HFFc6 (cell line): ENCODE measurements at regions not wholly inside any gene's neighbourhood (a gene's known extent, or its start where the extent isn't known, plus 50 kb on each side); places are given as distances from the start of the nearest gene placed in this dataset.
"Not testable (repeated sequence)": the region's sequence is repeated elsewhere in the genome, so short reads cannot be mapped to it uniquely, and the experiment has no call there.

Experiments used
- DNase-seq: peaks from one replicate; pipeline ENCODE4 v3.0.0-alpha.2; 2018
- H3K27ac Mint-ChIP-seq: 2 replicates; pipeline ENCODE4 v1.8.0; 2020; ENCODE audit warnings: mild to moderate bottlenecking, mixed read lengths
- H3K27me3 Mint-ChIP-seq: 2 replicates; pipeline ENCODE4 v1.8.0; 2021; ENCODE audit warnings: mild to moderate bottlenecking, moderate library complexity, mixed read lengths; ENCODE audit not compliant: insufficient read depth
- H3K36me3 Mint-ChIP-seq: 2 replicates; pipeline ENCODE4 v1.8.0; 2021; ENCODE audit warnings: low read depth, mixed read lengths
- H3K4me1 Mint-ChIP-seq: 2 replicates; pipeline ENCODE4 v1.8.0; 2020; ENCODE audit warnings: low read depth, mixed read lengths
- H3K4me3 Mint-ChIP-seq: 2 replicates; pipeline ENCODE4 v1.8.0; 2020; ENCODE audit warnings: mild to moderate bottlenecking, moderate library complexity, mixed read lengths
- H3K9me3 Mint-ChIP-seq: 2 replicates; pipeline ENCODE4 v1.8.0; 2020; ENCODE audit warnings: mild to moderate bottlenecking, mixed read lengths
- TF ChIP-seq, protein P1 (sequence below): fragments of 200-600 bp; sonication (generic); IDR thresholded peaks from 2 replicates; pipeline ENCODE4 v1.5.0; 2021; ENCODE audit warnings: antibody characterized with exemption, mild to moderate bottlenecking

DNA sequence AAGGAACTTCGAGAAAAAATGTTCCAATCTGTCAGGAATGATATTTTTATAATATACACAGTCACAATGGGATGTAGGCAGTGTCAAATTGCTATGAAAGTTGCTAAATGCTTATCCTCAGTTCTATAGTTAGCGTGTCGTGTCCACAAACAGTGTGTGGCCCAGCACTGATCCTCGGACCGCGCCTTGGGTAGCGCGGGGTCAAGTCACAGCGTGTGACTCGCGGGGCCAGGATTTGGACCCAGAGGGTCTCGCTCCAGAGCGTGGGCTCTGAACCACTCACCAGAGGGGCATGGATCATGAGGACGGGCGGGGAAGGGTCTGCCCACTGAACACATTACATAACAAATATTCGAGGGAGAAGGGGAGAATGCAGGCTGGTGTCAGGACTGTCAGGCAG is 171.8 kb downstream of the C9orf50 start:
- DNase-seq, result no peak
- no peaks in the 10 kb centered on the region for H3K36me3 Mint-ChIP-seq
- no peak overlapping the region for H3K4me3 Mint-ChIP-seq
- peaks cover 10% of the 10 kb centered on the region; the same call in 1 of the 2 replicates for H3K27me3 Mint-ChIP-seq
- H3K4me1 Mint-ChIP-seq, result peaks cover 13% of the 10 kb centered on the region
- H3K27ac Mint-ChIP-seq, result no peak overlapping the region
- H3K9me3 Mint-ChIP-seq, result no peaks in the 10 kb centered on the region
- TF ChIP-seq, protein P1, sequence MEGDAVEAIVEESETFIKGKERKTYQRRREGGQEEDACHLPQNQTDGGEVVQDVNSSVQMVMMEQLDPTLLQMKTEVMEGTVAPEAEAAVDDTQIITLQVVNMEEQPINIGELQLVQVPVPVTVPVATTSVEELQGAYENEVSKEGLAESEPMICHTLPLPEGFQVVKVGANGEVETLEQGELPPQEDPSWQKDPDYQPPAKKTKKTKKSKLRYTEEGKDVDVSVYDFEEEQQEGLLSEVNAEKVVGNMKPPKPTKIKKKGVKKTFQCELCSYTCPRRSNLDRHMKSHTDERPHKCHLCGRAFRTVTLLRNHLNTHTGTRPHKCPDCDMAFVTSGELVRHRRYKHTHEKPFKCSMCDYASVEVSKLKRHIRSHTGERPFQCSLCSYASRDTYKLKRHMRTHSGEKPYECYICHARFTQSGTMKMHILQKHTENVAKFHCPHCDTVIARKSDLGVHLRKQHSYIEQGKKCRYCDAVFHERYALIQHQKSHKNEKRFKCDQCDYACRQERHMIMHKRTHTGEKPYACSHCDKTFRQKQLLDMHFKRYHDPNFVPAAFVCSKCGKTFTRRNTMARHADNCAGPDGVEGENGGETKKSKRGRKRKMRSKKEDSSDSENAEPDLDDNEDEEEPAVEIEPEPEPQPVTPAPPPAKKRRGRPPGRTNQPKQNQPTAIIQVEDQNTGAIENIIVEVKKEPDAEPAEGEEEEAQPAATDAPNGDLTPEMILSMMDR, result no peak

DNA sequence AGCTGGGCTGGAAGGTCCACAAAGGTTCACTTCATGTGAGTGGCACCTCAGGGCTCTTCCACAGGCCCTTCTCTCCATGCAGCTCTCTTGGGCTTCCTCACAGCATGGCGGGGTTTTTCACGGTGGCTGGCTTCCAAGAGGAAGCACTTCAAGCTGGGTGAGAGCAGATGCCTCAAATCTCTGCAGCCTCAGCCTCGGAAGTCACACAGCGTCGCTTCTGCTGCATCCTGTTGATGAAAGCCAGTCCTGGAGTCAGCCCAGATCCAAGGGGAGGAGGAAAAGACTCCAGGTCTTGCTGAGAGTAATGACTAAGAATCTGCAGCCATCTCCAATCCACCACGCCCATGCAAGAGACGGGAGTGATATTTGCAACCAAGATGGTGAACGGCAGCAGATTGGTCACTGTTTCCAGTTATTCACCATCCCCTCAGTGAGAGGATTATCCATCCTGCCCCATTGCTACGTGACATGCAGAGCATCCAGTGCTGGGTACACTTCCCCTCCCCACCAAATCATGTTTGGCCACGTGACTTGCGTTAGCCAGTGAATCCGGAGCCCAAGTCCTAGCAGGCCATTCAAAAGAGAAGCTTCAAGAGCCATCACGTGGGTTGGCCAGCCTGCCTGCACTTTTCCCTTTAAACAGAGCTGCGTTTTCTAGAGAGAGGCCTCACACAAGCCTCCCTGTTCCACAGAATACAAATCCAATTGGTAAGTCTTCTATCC is 173.9 kb downstream of the C9orf50 start:
- peaks cover 10% of the 10 kb centered on the region; the same call in 1 of the 2 replicates for H3K27me3 Mint-ChIP-seq
- TF ChIP-seq, protein P1, result no peak
- no peaks in the 10 kb centered on the region for H3K36me3 Mint-ChIP-seq

DNA sequence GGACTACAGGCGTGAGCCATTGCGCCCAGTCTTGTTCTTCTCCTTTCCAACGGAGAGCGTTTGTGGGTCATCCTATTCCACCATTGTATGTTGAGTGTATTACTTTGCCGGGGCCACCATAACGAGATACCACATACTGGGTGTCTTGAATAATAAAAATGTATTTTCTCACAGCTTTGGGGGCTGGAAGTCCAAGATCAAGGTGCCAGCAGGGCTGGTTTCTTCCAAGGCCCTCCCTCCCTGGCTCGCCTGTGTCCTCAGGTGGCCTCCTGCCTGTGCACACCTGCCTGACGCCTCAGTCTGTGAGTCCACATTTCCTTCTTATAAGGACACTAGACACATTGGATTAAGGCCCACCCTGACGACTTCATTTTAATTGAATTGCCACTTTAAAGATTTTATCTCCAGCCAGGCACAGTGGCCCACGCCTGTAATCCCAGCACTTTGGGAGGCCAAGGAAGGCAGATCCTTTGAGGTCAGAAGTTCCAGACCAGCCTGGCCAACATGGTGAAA is 175.1 kb downstream of the C9orf50 start:
- H3K27me3 Mint-ChIP-seq, result peaks cover 14% of the 10 kb centered on the region; the same call in 1 of the 2 replicates
- H3K4me3 Mint-ChIP-seq, result no peak overlapping the region
- no peaks in the 10 kb centered on the region for H3K36me3 Mint-ChIP-seq
- H3K9me3 Mint-ChIP-seq, result no peaks in the 10 kb centered on the region
- TF ChIP-seq, protein P1, result no peak
- DNase-seq, result no peak
- H3K4me1 Mint-ChIP-seq, result no peaks in the 10 kb centered on the region
- no peak overlapping the region for H3K27ac Mint-ChIP-seq

More for the DNA sequence above, 173.9 kb downstream of the C9orf50 start:
- Mint-ChIP-seq H3K4me3 (no peak overlapping the region), H3K4me1 (peaks cover 10% of the 10 kb centered on the region), H3K9me3 (no peaks in the 10 kb centered on the region), H3K27ac (no peak overlapping the region)
- DNase-seq, result no peak

DNA sequence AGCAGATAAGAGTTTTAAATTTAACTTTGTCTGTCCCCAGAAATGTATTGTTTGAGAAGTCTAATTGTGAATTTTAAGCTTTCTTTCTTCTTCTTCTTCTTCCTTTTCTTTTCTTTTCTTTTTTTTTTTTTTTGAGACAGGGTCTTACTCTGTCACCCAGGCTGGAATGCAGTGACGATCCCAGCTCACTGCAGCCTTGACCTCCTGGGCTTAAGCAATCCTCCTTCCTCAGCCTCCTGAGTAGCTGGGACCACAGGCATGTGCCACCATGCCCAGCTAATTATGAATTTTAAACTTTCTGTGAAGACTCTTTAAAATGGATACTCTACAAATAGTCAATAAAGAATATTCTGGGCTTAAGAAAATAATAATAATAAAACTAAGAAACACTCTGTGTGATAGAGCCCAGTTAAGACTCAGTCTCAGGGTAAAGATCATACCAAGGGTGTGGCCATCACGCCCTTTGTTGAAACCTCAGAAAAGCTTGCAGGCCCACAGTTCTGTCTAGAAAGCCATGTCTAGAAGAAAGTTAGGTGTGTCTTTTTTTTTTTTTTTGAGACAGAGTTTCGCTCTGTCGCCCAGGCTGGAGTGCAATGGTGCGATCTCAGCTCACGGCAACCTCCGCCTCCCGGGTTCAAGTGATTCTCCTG is 177.3 kb downstream of the C9orf50 start:
- H3K4me3 Mint-ChIP-seq, H3K27ac Mint-ChIP-seq, DNase-seq, H3K4me1 Mint-ChIP-seq, H3K36me3 Mint-ChIP-seq, H3K9me3 Mint-ChIP-seq: not testable (repeated sequence)
- H3K27me3 Mint-ChIP-seq, result peaks cover 16% of the 10 kb centered on the region

DNA sequence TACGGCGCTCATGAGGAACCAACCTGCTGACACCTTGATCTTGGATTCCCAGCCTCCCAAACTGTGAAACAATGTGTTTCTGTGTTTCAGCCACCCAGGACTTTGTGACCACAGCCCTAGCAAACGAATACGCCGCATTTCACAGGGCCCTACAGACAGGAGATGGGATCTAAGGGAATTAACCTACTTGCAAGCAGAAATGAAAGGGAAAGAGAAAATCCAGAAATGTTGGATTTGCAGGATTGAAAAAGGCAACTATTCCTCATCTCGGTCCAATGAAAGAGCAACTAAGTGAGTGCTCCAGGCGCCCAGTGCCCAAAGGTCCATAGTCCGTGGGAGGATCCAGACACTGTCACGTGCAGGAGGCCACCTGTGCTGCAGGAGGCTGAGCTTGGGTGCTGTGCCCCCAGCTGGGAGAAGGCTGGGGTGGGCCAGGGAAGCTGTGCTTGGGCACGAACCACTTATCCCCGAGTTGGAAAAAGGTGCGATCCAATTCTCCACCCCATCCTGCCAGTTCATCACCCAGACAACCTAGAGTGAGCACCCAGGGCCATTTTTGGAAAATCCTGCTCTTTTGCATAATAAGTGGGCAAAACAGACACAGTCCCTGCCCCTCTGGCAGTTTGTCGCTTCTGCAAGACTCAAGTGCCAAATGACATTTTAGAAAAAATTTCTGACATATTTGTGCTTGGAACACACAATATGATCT is 177.9 kb downstream of the C9orf50 start:
- no peak overlapping the region for H3K4me3 Mint-ChIP-seq
- no peaks in the 10 kb centered on the region for H3K36me3 Mint-ChIP-seq
- no peak for DNase-seq
- peaks cover 16% of the 10 kb centered on the region for H3K27me3 Mint-ChIP-seq
- H3K27ac Mint-ChIP-seq, result no peak overlapping the region
- no peaks in the 10 kb centered on the region for H3K4me1 Mint-ChIP-seq
- TF ChIP-seq, protein P1, result no peak
- H3K9me3 Mint-ChIP-seq, result no peaks in the 10 kb centered on the region
